ENCODE measurements at regions not wholly inside any gene's neighbourhood (a gene's known extent, or its start where the extent isn't known, plus 50 kb on each side); places are given as distances from the start of the nearest gene placed in this dataset.

- no peak overlapping the region for H2AFZ ChIP-seq (ENCODE audit: insufficient read depth, low read depth, low read length, poor library complexity, severe bottlenecking)
- H3K79me2 ChIP-seq (ENCODE audit: control insufficient read depth, insufficient read depth, low read length): no peaks in the 10 kb centered on the region
- H3K27ac ChIP-seq (ENCODE audit: low read length in 2 of 2): no peak overlapping the region
- H3K4me3 Mint-ChIP-seq: no peak overlapping the region
- no peak for DNase-seq
- no peak overlapping the region for H3K9ac ChIP-seq (ENCODE audit: low read length)
- H3K27ac Mint-ChIP-seq: no peak overlapping the region
- no peaks in the 10 kb centered on the region for H3K36me3 ChIP-seq (replicated peaks in 1 of 2; ENCODE audit: control extremely low read depth in 1 of 2, control insufficient read depth in 1 of 2, extremely low read depth in 1 of 2, insufficient read depth in 2 of 2, low read length in 1 of 2)
- ChIA-PET CTCF (no interaction called here), POLR2A (no interaction called here)
- TF ChIP-seq, protein P1, sequence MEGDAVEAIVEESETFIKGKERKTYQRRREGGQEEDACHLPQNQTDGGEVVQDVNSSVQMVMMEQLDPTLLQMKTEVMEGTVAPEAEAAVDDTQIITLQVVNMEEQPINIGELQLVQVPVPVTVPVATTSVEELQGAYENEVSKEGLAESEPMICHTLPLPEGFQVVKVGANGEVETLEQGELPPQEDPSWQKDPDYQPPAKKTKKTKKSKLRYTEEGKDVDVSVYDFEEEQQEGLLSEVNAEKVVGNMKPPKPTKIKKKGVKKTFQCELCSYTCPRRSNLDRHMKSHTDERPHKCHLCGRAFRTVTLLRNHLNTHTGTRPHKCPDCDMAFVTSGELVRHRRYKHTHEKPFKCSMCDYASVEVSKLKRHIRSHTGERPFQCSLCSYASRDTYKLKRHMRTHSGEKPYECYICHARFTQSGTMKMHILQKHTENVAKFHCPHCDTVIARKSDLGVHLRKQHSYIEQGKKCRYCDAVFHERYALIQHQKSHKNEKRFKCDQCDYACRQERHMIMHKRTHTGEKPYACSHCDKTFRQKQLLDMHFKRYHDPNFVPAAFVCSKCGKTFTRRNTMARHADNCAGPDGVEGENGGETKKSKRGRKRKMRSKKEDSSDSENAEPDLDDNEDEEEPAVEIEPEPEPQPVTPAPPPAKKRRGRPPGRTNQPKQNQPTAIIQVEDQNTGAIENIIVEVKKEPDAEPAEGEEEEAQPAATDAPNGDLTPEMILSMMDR (IDR thresholded peaks at IDR 0.05): no peak
- TF ChIP-seq EZH2 (IDR thresholded peaks at IDR 0.05; ENCODE audit: borderline replicate concordance, insufficient read depth, low read depth, low read length, poor library complexity, severe bottlenecking): no peak
- no peaks in the 10 kb centered on the region for H3K27me3 Mint-ChIP-seq
- H3K4me2 ChIP-seq (replicated peaks; ENCODE audit: low read depth, low read length, poor library complexity, severe bottlenecking): no peak overlapping the region
- H4K20me1 ChIP-seq (ENCODE audit: control insufficient read depth, insufficient read depth, low read length, poor library complexity, severe bottlenecking): no peaks in the 10 kb centered on the region
- H3K27me3 ChIP-seq (replicated peaks in 1 of 4; ENCODE audit: control extremely low read depth in 1 of 4, control insufficient read depth in 3 of 4, insufficient read depth in 4 of 4, low read length in 3 of 4): no peaks in the 10 kb centered on the region
- no CpG with 5 or more reads among the region's 1 CpG for WGBS (ENCODE audit: insufficient coverage)
- no peak overlapping the region for H3K4me3 ChIP-seq (ENCODE audit: control extremely low read depth in 1 of 5, extremely low read depth in 1 of 5, insufficient read depth in 1 of 5, low read depth in 2 of 5, low read length in 4 of 5)
- H3K9me3 Mint-ChIP-seq (ENCODE audit: insufficient read depth): no peaks in the 10 kb centered on the region
- H3K9me3 ChIP-seq (ENCODE audit: control extremely low read depth in 1 of 3, control insufficient read depth in 2 of 3, insufficient read depth in 1 of 3, low read length in 2 of 3): no peaks in the 10 kb centered on the region
- H3K4me1 ChIP-seq (ENCODE audit: control insufficient read depth in 2 of 2, insufficient read depth in 2 of 2, low read length in 2 of 2): no peaks in the 10 kb centered on the region
- intact Hi-C loops (cut with micrococcal nuclease): no loop called here
- no peak for ATAC-seq (ENCODE audit: low read depth)
- no peaks in the 10 kb centered on the region for H3K4me1 Mint-ChIP-seq
These were observed 122.5 kb upstream of the GRIN3A start for GRCh38 chr9:101860920-101861319.

DNA sequence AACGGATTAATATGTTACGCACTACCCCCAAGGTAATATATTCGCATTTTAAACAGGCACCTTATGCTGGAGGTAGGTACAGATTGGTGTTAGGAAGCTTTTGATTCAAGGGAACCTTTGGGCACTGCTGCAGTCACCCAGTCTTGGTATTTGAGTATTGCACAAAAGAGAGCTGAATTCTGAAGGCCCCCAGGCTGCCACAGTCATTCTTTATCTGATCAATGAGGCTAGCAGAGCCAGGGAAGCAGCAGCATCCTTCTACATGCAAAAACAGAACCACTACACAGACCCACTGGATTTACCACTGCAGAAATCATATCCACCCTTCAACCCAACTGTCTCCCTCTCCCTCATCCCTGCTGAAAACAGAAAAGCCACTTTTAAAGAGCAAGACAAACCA is 121.2 kb upstream of the GRIN3A start:
- no CpG with 5 or more reads among the region's 3 CpGs for WGBS (ENCODE audit: insufficient coverage)
- Mint-ChIP-seq H3K27ac (no peak overlapping the region), H3K9me3 (ENCODE audit: insufficient read depth) (no peaks in the 10 kb centered on the region), H3K4me3 (no peak overlapping the region), H3K27me3 (no peaks in the 10 kb centered on the region), H3K4me1 (no peaks in the 10 kb centered on the region)
- Histone ChIP-seq H3K4me1 (ENCODE audit: control insufficient read depth in 2 of 2, insufficient read depth in 2 of 2, low read length in 2 of 2) (no peaks in the 10 kb centered on the region), H3K36me3 (replicated peaks in 1 of 2; ENCODE audit: control extremely low read depth in 1 of 2, control insufficient read depth in 1 of 2, extremely low read depth in 1 of 2, insufficient read depth in 2 of 2, low read length in 1 of 2) (no peaks in the 10 kb centered on the region), H4K20me1 (ENCODE audit: control insufficient read depth, insufficient read depth, low read length, poor library complexity, severe bottlenecking) (no peaks in the 10 kb centered on the region), H3K27me3 (replicated peaks in 1 of 4; ENCODE audit: control extremely low read depth in 1 of 4, control insufficient read depth in 3 of 4, insufficient read depth in 4 of 4, low read length in 3 of 4) (no peaks in the 10 kb centered on the region), H3K9ac (ENCODE audit: low read length) (no peak overlapping the region), H3K9me3 (ENCODE audit: control extremely low read depth in 1 of 3, control insufficient read depth in 2 of 3, insufficient read depth in 1 of 3, low read length in 2 of 3) (no peaks in the 10 kb centered on the region), H3K27ac (ENCODE audit: low read length in 2 of 2) (no peak overlapping the region), H3K79me2 (ENCODE audit: control insufficient read depth, insufficient read depth, low read length) (no peaks in the 10 kb centered on the region), H3K4me3 (ENCODE audit: control extremely low read depth in 1 of 5, extremely low read depth in 1 of 5, insufficient read depth in 1 of 5, low read depth in 2 of 5, low read length in 4 of 5) (no peak overlapping the region), H2AFZ (ENCODE audit: insufficient read depth, low read depth, low read length, poor library complexity, severe bottlenecking) (no peak overlapping the region), H3K4me2 (replicated peaks; ENCODE audit: low read depth, low read length, poor library complexity, severe bottlenecking) (no peak overlapping the region)
- DNase-seq: no peak
- ChIA-PET POLR2A (no interaction called here), CTCF (no interaction called here)
- TF ChIP-seq, protein P1 (IDR thresholded peaks at IDR 0.05): no peak
- TF ChIP-seq EZH2 (IDR thresholded peaks at IDR 0.05; ENCODE audit: borderline replicate concordance, insufficient read depth, low read depth, low read length, poor library complexity, severe bottlenecking): no peak
- no peak for ATAC-seq (ENCODE audit: low read depth)
- intact Hi-C loops (cut with micrococcal nuclease): no loop called here

Measured in B cell (primary cell).